Left colon (tissue), 2 donors: ENCODE measurements at regions not wholly inside any gene's neighbourhood (a gene's known extent, or its start where the extent isn't known, plus 50 kb on each side); places are given as distances from the start of the nearest gene placed in this dataset.
A peak's percentile ranks its signal among the peaks of the same experiment; 100 is the strongest.
"Not testable (repeated sequence)": the region's sequence is repeated elsewhere in the genome, so short reads cannot be mapped to it uniquely, and the experiment has no call there.

Source experiments
- ATAC-seq: fragments of 200-7000 bp; cut with Tn5 transposase; one replicate; pipeline ENCODE4 v1.9.1; 2020; ENCODE audit warnings: mild to moderate bottlenecking, moderate library complexity
- DNase-seq, 2 donors: peaks; one replicate each; pipeline ENCODE4 v3.0.0-alpha.2; 2020
- intact Hi-C, 2 donors: fragments of 100-400 bp; cut with DNase I in 1 of 2; cut with micrococcal nuclease in 1 of 2; formaldehyde crosslinking; loops; one replicate each; pipeline versions ENCODE4 v1.11.2 to v1.14.0; 2022; cut with DNase I, micrococcal nuclease
- donor health status: DM: no; HTN: no; CAD: no.
- donor health status: DM: yes; HTN: yes; CAD: no.

DNA sequence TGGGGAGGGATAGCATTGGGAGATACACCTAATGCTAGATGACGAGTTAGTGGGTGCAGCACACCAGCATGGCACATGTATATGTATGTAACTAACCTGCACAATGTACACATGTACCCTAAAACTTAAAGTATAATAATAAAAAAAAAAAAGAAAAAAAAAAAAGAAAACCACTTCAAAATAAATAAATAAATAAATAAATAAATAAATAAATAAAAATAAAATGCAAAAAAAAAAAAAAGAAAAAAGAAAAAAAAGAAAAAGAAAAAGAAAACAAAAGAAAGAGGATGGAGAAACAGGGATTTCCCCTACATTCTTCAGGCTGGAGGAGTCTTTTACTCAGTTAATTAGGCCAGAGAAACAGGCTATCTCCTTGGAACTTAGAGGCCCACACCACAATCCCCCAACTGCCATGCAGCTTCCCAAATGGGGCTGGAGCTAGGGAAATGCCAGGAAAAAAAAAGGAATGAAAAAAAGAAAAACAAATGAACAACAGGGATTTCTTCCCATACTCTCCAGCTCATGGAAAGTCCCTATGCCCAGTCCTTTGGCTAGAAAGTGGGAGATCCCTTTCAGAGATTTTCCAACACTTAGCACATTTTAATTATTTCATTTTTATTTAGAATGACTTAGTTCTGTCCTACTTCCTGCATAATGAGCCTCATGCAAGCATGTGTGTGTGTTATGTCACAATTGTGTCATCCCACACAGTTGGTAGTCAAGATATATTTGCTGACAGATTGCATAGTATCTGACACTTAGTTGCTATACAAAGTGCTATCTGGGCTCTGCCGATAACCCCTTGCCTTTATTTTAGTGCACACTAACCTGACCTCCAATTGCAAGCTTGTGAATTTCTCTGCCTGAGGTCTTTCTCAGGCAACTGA lies 486.4 kb downstream of the PLPP3 start:
- ATAC-seq (no peak), DNase-seq (no peak)
- intact Hi-C loops: no loop called here

DNA sequence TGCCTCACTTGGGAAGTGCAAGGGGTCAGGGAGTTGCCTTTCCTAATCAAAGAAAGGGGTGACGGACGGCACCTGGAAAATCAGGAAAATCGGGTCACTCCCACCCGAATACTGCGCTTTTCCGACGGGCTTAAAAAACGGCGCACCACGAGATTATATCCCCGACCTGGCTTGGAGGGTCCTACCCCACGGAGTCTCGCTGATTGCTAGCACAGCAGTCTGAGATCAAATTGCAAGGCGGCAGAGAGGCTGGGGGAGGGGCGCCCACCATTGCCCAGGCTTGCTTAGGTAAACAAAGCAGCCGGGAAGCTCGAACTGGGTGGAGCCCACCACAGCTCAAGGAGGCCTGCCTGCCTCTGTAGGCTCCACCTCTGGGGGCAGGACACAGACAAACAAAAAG lies 489.5 kb downstream of the PLPP3 start:
- DNase-seq, intact Hi-C loops, ATAC-seq: not testable (repeated sequence)

DNA sequence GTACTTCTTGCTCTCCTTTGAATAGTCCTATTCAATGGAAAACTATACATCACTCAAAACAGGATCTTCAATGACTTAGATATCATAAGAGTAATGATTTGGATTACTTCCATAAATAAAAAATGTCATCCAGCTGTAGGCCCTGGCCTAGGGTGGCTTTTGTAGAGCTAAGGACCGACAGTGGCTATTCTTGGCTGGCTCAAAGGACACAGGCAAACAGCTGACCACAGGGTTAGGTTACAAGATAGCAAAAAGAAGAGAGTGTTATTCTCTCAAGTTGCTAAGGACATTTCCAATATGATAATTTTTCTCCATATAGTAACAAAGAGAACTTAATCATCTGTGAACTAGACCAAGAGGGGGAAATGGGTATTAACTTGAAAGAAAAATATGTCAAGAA lies 495.1 kb downstream of the PLPP3 start:
- intact Hi-C loops: no loop called here

DNA sequence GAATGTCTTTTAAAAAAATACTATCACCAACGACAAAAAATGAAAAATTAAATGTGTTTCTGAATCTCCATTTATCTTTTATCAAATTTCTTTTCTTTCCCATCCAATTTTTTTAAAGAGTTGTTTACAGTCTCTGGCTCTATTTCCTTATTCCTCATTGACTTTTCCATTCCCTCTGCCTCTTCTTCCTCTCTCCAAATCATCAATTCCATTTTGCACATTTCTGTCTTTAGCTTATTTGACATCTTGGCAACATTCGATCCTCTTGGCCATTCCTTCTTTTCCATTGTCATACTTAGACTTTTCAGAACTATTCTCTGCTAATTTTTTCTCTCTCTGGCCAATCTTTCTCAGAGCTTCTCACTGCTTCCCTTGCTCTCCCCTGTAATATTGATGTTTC lies 497.6 kb downstream of the PLPP3 start:
- intact Hi-C loops: no loop called here
- ATAC-seq: no peak
- DNase-seq: no peak

More for the DNA sequence above, 495.1 kb downstream of the PLPP3 start:
- ATAC-seq (no peak), DNase-seq (no peak)

DNA sequence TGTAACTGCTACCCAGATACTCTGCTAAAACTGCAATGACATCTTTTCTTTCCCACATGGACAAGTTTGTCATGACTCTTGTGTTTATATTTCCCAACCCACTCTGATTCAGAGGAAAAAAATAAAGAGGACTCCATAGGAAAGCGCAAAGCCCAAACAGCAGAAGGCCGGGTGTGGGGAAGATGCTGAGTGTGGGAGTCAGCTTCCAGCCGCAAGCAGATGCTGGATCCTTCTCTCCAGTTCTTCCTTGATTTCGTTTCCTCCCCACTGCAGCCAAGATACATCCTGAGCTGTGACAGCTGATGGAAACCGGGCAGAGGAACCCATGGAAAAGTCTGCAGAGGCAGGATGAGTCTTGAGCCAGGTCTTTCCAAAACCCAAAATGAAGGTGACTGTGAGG lies 498.2 kb downstream of the PLPP3 start:
- DNase-seq (no peak), ATAC-seq (no peak)
- intact Hi-C loops: no loop called here

DNA sequence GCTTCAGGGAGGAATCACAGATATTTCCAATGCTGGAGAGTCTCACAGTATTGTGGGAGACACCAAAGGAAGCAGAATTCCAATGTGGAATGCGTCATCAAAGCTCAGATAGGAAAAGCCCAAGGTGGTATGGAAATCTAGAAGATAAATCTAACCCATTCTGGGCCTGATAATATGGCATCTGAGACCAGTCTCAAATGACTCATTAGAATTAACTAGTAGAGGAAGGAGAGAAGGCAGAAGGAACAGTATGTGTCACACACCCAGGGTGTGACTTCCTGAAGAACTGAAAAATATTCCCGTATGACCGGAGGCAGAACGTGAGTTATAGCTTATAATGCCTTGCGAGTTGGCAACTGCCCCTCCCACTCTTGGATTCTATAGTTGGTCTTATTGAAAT lies 499.2 kb downstream of the PLPP3 start:
- intact Hi-C loops: no loop called here
- DNase-seq (no peak), ATAC-seq (no peak)

DNA sequence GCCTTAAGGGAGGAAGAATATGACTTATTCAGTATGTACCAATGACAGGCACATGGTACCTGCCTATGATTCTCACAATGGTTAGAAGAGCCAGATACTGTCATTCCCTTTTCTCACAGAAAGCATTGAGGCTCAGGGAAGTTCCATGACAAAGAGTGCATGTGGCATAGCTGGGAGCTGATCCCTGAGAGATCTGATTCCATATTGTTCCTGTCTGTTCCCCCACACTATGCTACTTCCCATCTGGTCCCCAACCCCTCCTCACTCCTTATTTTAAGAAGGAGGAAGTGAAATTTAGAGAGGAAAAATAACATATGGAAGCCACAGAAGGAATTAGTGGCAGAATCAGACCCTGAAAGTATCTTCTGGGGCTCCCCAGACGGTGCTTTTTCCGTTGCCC lies 500.0 kb downstream of the PLPP3 start:
- DNase-seq: no peak
- intact Hi-C loops: no loop called here
- ATAC-seq: no peak

DNA sequence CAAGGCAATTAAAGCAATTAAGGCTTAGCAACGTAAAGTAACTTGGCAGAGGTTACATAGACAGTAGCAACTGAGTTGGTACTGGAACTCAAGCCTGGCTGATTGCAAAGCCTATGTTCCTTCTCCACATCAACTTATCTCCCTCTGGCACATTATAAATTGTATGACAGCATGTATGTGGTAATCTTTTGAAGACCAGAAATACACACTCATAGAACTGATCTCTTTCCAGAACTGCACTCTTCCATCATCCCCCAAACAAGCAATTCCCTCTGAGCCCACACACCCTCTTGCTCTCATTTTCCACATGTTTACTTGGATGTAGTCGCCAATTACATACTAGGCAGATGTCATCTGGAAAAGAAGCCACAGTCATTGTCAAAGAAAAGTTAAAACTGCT lies 502.2 kb downstream of the PLPP3 start:
- DNase-seq: no peak
- intact Hi-C loops: no loop called here
- ATAC-seq: no peak

DNA sequence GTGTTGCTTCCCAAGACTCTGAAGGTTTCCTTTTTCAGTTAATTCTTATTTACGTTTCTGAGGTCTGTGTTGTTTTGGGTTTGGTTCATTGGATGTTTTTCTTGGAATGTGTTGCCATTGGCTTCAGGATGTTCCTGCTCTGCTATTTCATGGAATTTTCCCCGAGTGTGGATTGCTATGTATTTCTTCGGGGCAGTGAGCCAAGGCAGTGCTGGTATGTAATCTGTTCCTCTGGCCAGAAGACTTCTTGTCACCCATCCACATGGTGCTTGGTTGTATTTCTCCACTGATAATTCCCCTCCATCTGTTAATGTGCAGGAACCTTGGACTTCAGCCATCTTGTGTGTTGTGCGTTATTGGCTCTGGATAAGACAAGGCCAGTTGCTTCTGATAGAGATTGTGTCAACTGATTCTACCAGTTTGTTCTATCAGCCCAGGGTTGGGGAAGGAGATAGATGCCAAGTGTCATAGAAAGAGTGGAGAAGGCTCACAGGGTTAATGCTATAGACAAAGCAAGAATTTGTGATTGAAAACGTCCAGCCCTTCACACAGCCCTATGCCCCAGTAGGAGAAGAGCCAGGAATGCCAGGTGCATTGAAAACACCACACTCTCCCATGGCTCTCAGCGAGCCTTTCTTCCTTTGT lies 505.2 kb downstream of the PLPP3 start:
- ATAC-seq: no peak
- DNase-seq: peak; percentile 26 to 37
- intact Hi-C loops: no loop called here

DNA sequence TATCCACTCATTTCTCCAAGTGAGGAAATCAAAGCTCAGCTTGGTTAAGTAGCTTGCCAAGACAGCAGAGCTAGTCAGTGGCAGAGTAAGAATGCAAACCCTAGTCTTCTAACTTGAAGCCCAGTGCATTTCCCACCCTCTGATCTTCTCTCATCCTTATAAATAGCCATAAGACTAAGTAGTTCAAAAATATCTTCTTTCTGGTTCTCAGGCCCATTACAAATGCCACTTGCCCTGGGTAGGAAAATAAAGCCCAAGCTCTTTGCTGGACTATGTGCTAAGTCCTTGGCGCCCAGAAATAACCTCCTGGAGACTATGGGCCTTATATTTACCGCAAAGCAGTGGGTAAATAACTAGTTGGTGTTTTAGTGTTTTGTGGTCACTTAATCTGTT lies 505.8 kb downstream of the PLPP3 start:
- intact Hi-C loops: no loop called here
- DNase-seq (no peak), ATAC-seq (no peak)

DNA sequence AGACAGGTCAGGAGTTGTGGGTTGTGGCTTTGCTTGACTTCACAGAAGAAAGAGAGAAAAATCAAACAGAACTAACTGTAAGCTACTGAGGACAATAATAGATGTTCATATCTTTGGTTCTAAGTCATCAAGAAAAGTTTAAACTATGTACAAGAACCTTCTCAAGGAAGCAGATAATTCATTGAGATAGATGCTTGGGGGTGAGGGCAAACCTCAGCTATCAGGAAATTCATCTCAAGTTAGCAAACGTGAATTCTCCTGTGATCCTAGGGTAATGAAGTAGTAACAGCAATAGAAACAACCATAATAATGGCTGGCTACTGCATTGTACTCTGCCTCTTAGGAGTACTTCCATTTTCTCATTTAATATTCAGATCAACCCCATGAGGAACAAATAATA lies 506.2 kb downstream of the PLPP3 start:
- intact Hi-C loops: no loop called here
- DNase-seq (no peak), ATAC-seq (no peak)

DNA sequence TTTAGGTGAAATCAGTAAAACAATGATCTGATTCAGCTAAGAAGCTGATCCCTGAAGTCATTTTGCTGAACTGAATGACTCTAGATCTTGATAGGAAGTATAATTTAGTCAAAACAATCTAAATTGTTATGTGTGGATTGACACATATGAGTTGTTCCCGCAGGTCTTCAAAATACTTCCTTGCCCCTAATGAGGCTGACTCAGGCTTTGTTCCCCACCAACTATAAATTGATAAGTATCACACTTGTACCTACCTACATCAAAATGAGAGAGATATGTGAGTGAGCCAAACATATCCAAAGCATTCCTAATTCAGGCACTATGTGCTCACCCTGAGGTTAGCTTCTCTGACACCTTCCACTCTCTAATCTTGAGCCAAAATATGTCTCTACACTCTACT lies 507.1 kb downstream of the PLPP3 start:
- intact Hi-C loops: no loop called here
- ATAC-seq (no peak), DNase-seq (no peak)

DNA sequence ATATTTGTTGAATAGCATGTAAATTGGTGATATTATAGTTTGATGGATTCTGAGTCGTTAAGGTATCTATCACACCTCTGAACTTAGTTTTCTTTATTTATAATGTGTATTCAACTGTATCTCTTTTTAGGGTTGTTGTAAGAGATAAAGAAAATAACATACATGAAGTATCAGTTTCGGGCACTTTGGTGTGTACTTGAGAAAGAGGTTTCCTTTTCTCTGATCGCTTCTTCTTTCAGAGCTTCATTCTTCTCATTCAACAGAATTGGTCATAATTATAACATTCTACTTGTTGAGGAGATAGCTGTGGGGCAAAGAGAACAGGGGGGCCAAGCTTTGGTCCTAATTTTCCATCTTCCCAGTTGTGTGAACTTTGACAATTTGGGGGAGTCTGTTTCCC lies 508.0 kb downstream of the PLPP3 start:
- ATAC-seq: no peak
- intact Hi-C loops: no loop called here
- DNase-seq: no peak

DNA sequence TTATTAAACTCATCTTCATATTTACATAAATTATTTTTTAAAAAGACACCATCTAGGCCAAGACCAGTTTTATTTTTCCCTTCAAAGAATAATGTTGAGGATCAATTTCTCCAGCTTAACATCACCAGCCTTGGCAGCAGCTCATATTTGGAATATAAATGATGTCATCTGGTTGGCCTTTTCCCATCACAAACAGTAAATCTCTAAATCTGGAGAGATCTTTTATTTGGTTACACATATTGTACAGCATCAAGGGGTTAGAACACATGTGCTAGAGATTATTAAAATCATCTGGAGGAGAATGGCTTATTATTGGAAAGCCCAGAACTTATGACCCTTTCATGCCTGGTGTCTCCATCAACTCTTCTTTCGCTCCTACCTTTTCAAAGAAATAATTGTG lies 508.8 kb downstream of the PLPP3 start:
- ATAC-seq (no peak), DNase-seq (no peak)
- intact Hi-C loops: no loop called here

DNA sequence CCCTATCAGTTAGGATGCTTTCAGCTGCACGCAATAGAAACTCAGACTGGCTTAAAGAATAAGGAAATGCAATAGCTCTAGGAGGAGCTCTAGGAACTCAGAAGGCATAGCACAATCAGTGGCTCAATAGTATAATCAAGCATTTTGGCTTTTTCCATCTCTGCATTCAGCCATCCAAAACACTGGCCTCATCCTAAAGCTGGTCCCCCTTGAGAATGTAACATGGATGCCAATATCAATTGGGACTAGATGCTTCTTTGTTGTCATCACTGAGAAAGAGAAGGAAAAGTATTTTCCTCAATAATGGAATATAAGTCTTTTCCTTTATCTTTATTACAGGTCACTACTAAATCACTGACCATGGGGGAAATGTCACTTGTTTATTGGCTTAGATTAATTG lies 509.5 kb downstream of the PLPP3 start:
- ATAC-seq: no peak
- no peak for DNase-seq
- intact Hi-C loops: no loop called here

DNA sequence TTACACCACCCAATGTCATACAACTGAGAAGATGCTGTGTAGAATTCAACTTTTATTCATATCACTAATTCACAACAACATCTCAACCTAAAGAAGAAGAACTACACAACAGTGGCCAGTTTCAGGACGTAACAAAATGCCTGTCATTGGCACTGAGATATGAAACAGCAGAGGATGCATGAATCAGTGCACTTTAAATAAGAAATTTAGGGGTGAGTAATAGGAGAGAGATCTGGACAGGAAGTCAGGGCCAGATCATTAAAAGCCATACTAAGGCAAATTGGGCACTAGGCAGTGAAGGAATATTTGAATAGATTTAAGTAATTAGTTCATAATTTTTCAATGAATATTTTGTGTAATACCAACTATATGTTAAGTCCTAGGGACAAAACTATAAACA lies 510.5 kb downstream of the PLPP3 start:
- intact Hi-C loops: no loop called here
- ATAC-seq (no peak), DNase-seq (no peak)

DNA sequence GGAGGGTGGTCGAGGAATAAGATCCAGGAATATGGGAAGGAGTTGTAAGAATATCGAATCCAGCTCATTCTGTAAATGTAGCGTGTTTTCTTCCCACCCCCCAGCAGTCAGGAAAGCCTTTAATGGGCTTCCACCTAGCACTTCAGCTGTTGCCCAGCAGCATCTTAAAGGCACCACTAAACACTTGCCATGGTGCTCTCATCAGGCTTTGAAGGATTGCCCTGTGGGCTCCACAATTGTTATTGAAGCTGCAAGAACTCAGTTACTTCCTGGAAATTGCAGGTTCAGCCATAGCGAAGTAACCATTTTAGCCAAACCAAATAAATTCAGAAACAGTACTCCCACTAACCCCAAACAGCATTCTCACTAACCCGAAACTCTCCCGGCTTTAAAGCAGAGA lies 511.2 kb downstream of the PLPP3 start:
- DNase-seq (no peak), ATAC-seq (no peak)
- intact Hi-C loops: no loop called here

DNA sequence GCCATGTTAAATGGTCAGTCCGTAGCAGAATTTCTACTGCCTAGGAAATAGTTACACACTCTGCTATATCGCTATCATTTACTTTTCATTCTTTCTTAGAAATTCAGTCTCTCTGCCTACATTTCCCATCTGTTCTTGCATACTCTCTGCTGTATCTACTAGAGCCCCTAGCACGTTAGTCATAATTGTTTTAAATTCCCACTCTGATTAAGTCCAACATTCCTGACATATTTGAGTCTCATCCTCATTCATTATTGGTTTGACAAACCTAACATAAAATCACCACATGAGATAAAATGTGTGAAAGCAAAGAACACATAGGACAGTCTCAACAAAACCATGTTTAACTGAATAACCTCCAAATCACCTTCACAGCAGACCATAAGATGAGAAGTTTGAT lies 513.6 kb downstream of the PLPP3 start:
- ATAC-seq (no peak), DNase-seq (no peak)
- intact Hi-C loops: no loop called here

DNA sequence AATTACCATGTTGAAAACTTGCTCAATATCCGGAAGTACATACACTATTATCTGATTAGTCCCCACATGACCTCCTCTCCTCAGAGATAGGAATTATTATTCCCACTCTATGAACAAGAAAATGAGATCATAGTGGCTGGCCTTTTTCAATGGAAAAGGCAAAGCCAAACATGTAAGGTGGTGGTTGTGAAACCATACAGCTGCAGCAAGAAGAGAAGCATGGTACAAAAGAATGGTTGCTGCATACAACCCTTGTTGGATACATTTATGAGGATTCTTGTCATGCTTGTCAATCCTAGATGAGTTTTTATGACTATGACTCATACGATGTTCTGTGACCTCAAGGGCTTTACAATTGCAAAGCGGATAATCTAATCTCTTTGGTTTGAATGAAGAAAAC lies 514.7 kb downstream of the PLPP3 start:
- ATAC-seq (peak; percentile 51), DNase-seq (no peak)
- intact Hi-C loops: no loop called here

DNA sequence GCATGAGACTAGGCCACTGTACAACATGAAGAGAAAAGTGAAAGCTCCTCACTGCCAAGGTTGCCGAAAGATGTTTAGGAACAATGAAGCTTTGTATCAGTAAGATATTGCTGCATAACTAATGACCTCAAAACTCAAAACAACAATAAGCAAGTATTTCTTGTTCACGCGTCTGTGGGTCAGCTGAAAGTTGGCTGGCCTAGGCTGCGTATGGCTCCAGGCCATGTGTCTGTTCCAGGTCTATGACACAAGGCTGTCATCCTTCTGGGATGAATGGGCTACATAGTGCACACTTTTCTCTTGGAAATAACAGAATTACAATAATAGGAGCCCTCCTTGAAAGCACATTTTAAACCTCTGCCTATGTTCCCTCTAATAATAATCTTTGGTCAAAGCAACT lies 515.9 kb downstream of the PLPP3 start:
- DNase-seq: no peak
- ATAC-seq: no peak

DNA sequence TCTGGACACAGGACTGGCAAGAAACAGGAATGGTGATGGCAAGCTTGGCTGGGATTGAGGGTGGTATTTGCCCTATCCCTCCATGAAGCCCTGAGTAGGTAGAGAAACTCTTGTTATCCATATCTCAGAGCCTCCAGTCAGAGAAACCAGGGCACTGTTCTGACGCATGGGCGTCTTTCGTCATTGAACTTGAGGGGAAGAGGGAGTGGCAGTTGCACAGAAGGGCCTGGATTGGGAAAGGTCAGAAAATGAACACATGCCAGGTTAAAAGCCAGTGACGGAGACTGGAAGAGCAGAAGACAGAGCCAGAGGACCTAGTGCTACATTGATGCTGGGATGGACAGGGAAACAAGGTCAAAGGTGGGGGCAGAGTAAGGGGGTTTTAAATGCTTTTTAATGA lies 516.7 kb downstream of the PLPP3 start:
- DNase-seq: no peak
- ATAC-seq: no peak
- intact Hi-C loops: no loop called here

More for the DNA sequence above, 515.9 kb downstream of the PLPP3 start:
- intact Hi-C loops: no loop called here
